Psoas muscle (tissue), 7 donors: ENCODE measurements at regions not wholly inside any gene's neighbourhood (a gene's known extent, or its start where the extent isn't known, plus 50 kb on each side); places are given as distances from the start of the nearest gene placed in this dataset.
"Not testable (repeated sequence)": the region's sequence is repeated elsewhere in the genome, so short reads cannot be mapped to it uniquely, and the experiment has no call there.

Source experiments
- ATAC-seq, 4 donors: fragments of 200-7000 bp; cut with Tn5 transposase; one replicate each; pipeline ENCODE4 v1.9.1; 2020; ENCODE audit warnings: moderate library complexity in 3 of 4, mild to moderate bottlenecking in 2 of 4
- DNase-seq, 2 donors: peaks; one replicate each; pipeline ENCODE4 v3.0.0-alpha.2; 2020
- H3K27ac ChIP-seq: fragments of 200-600 bp; one replicate; pipeline ENCODE4 v1.8.0; 2022
- H3K27me3 ChIP-seq, 3 donors: fragments of 200-600 bp in 1 of 3; one replicate each; pipeline versions ENCODE4 v1.6.1 to v1.8.0; 2013 to 2022; ENCODE audit warnings: low read length in 2 of 3, mild to moderate bottlenecking in 2 of 3, moderate library complexity in 1 of 3; ENCODE audit not compliant: insufficient read depth in 3 of 3
- H3K36me3 ChIP-seq, 2 donors: fragments of 200-600 bp in 1 of 2; one replicate each; pipeline versions ENCODE4 v1.6.1 to v1.8.0; 2013 to 2022; ENCODE audit warnings: low read depth in 1 of 2, mild to moderate bottlenecking in 1 of 2, moderate library complexity in 1 of 2; ENCODE audit not compliant: insufficient read depth in 1 of 2
- H3K4me1 ChIP-seq: fragments of 200-600 bp; one replicate; pipeline ENCODE4 v1.8.0; 2022
- H3K4me3 ChIP-seq: fragments of 200-600 bp; one replicate; pipeline ENCODE4 v1.8.0; 2022; ENCODE audit warnings: mild to moderate bottlenecking
- H3K9me3 ChIP-seq: fragments of 200-600 bp; one replicate; pipeline ENCODE4 v1.8.0; 2022
- CTCF ChIP-seq: fragments of 200-600 bp; IDR thresholded peaks from one replicate; pipeline ENCODE4 v1.8.0; 2022; ENCODE audit warnings: antibody characterized with exemption
- WGBS, 3 donors: extraction: QIAGEN DNeasy Blood & Tissue Kit; methylation state at CpG; one replicate each; pipeline versions ENCODE4 v1.1.6 to v1.1.7; 2013; 5-methylcytosine and 5-hydroxymethylcytosine counted together
- intact Hi-C, 2 donors: fragments of 100-400 bp; cut with DNase I; formaldehyde crosslinking; loops; one replicate each; pipeline versions ENCODE4 v1.11.0 to v1.14.2; 2022
- donor health status: healthy with polysubstance abuse.
- donor health status: DM: no; HTN: no; CAD: no; lungs with moderate emphysema.
- donor health status: Bipolar disorder and iron deficiency.
- donor health status: healthy.
- donor health status: DM: yes; HTN: yes; CAD: no.
- donor health status: DM: no; HTN: no; CAD: no.
- donor health status: DM: yes; HTN: yes; CAD: no.

DNA sequence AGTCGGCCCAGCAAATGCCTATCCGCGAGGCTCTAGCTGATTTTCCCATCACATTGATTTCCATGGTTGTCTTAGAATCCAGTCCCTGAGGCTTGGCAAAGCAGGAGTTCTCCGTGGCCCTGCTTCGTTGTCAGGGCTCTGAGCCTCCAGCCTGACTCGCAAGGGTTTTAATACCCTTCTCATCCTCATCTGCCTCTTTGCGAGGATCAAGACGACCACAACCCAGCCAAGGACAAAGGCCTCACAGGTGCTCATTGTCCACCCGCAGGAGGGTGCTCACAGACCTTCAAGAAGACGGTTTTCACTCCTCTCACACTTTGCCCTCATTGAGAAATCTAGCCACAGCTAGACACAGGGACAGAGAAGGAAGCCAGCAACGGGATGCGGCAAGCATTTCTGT is 610.8 kb downstream of the KCNJ18 start:
- ATAC-seq (no peak), DNase-seq (no peak)
- 72 to 83% (median 77%) methylated on average over 12 of the region's 12 CpGs for WGBS, 3 donors
- Histone ChIP-seq H3K9me3 (no peaks in the 10 kb centered on the region), H3K27me3 (no peaks in the 10 kb centered on the region), H3K4me3 (no peak overlapping the region), H3K36me3 (no peaks in the 10 kb centered on the region), H3K27ac (no peak overlapping the region), H3K4me1 (no peaks in the 10 kb centered on the region)
- TF ChIP-seq CTCF: no peak
- intact Hi-C loops: no loop called here

- ATAC-seq (no peak), DNase-seq (no peak)
- H3K27me3 ChIP-seq: no peaks in the 10 kb centered on the region
- TF ChIP-seq CTCF: no peak
- no peak overlapping the region for H3K4me3 ChIP-seq
- H3K4me1 ChIP-seq: no peaks in the 10 kb centered on the region
- no peaks in the 10 kb centered on the region for H3K9me3 ChIP-seq
- H3K36me3 ChIP-seq: no peaks in the 10 kb centered on the region
- 86 to 90% (median 86%) methylated on average over 12 of the region's 12 CpGs for WGBS, 3 donors
- intact Hi-C loops: no loop called here
- no peak overlapping the region for H3K27ac ChIP-seq
Measured at GRCh38 chr17:22303865-22304264, 611.5 kb downstream of the KCNJ18 start.

- WGBS, 3 donors: 88 to 92% (median 89%) methylated on average over 31 of the region's 31 CpGs
- H3K27ac ChIP-seq: no peak overlapping the region
- no peak for DNase-seq
- H3K4me3 ChIP-seq: no peak overlapping the region
- H3K9me3 ChIP-seq: no peaks in the 10 kb centered on the region
- no peaks in the 10 kb centered on the region for H3K27me3 ChIP-seq
- intact Hi-C loops: no loop called here
- no peak for TF ChIP-seq CTCF
- no peaks in the 10 kb centered on the region for H3K36me3 ChIP-seq
- ATAC-seq: no peak
- H3K4me1 ChIP-seq: no peaks in the 10 kb centered on the region
Measured at GRCh38 chr17:22304667-22305303, 612.5 kb downstream of the KCNJ18 start.

- H3K4me3 ChIP-seq: no peak overlapping the region
- 91% methylated on average over 31 to 32 of the region's 32 CpGs for WGBS, 3 donors
- no peaks in the 10 kb centered on the region for H3K9me3 ChIP-seq
- H3K36me3 ChIP-seq: no peaks in the 10 kb centered on the region
- DNase-seq: no peak
- ATAC-seq: no peak
- intact Hi-C loops: no loop called here
- H3K27ac ChIP-seq: no peak overlapping the region
- no peaks in the 10 kb centered on the region for H3K4me1 ChIP-seq
- no peaks in the 10 kb centered on the region for H3K27me3 ChIP-seq
- no peak for TF ChIP-seq CTCF
Measured at GRCh38 chr17:22305356-22306071, 613.2 kb downstream of the KCNJ18 start.

DNA sequence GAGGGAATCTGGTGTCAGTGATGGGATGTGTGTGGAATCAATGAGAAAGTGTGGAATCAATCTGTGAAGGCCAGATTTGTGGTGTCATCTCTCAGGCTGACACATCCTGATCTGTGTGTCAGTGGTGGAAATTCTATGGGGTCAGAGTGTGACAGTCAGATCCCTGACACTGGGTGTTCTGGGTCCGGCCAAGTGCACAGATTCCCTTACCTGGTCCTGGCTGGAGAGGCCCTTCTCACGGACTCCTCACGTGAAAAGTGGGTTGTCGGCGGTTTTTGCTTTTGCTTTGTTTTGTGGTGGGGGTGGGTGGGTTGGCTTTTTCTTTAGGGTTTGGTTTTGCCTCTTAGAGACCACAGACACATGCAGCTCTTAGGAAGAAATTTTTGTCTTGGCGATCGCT is 618.0 kb downstream of the KCNJ18 start:
- H3K27ac ChIP-seq, H3K27me3 ChIP-seq, H3K4me1 ChIP-seq, ATAC-seq, H3K9me3 ChIP-seq, DNase-seq, intact Hi-C loops, H3K36me3 ChIP-seq, H3K4me3 ChIP-seq: not testable (repeated sequence)
- 67 to 75% (median 69%) methylated on average over 7 of the region's 7 CpGs for WGBS, 3 donors
